ENCODE measurements at regions not wholly inside any gene's neighbourhood (a gene's known extent, or its start where the extent isn't known, plus 50 kb on each side); places are given as distances from the start of the nearest gene placed in this dataset.

DNA sequence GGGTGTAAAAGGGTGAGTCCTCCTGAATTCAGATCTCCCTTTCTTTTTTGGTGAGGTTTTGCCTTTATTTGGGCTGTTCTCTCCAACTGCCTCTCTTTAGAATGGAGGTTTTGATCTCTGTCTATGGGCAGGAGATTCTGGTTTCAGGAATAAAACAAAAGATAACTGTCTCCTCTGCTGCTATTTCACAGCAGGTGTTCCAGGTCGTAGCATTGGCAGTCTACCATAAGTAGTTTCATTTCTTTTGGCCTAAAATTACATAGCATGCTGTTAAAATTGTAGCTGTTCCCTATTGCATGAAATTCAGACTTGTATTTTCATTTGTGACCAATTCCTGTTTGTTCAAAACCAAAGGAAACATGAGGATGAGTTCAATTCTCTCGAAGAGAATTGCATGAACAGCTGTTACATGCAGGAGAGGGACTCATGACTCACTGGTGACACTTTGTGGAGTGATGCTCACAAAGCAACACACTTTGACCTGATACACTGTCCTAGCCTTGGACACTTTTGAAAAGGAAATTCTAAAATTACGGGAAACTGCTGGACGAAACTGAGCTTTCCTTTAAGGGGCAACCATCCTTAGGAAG, 76.8 kb upstream of the SIRPG start:
- TF ChIP-seq CTCF (IDR thresholded peaks at IDR 0.05) (no peak), POLR2A (IDR thresholded peaks at IDR 0.05) (no peak)
